GM21367 (cell line): ENCODE measurements at regions not wholly inside any gene's neighbourhood (a gene's known extent, or its start where the extent isn't known, plus 50 kb on each side); places are given as distances from the start of the nearest gene placed in this dataset.

ENCODE experiments used
- ATAC-seq: cut with Tn5 transposase; IDR thresholded peaks from one replicate; pipeline ENCODE4 v1.9.1; 2021; ENCODE audit not compliant: unreplicated experiment

GRCh38 chr20:24147479-24147878 lies 158.9 kb upstream of the GGTLC1 start:
- ATAC-seq = no peak

GRCh38 chr20:24146231-24146634 lies 157.7 kb upstream of the GGTLC1 start:
- no peak for ATAC-seq

GRCh38 chr20:24144371-24144770 lies 155.8 kb upstream of the GGTLC1 start:
- ATAC-seq = no peak

- no peak for ATAC-seq
Observed at GRCh38 chr20:24141111-24141510, 152.5 kb upstream of the GGTLC1 start.

GRCh38 chr20:24139846-24140245 lies 151.3 kb upstream of the GGTLC1 start:
- no peak for ATAC-seq

- no peak for ATAC-seq
Observed at GRCh38 chr20:24138951-24139350, 150.4 kb upstream of the GGTLC1 start.

- no peak for ATAC-seq
Observed at GRCh38 chr20:24138196-24138857, 149.7 kb upstream of the GGTLC1 start.

- ATAC-seq = no peak
Observed at GRCh38 chr20:24136659-24137246, 148.2 kb upstream of the GGTLC1 start.

- no peak for ATAC-seq
Observed at GRCh38 chr20:24135781-24136180, 147.2 kb upstream of the GGTLC1 start.

GRCh38 chr20:24134930-24135329 lies 146.4 kb upstream of the GGTLC1 start:
- ATAC-seq = no peak

GRCh38 chr20:24134284-24134683 lies 145.7 kb upstream of the GGTLC1 start:
- no peak for ATAC-seq

- ATAC-seq = no peak
Observed at GRCh38 chr20:24132246-24132645, 143.7 kb upstream of the GGTLC1 start.

GRCh38 chr20:24131684-24132083 lies 143.1 kb upstream of the GGTLC1 start:
- ATAC-seq = no peak

- ATAC-seq = no peak
Observed at GRCh38 chr20:24131281-24131680, 142.7 kb upstream of the GGTLC1 start.

- ATAC-seq = no peak
Observed at GRCh38 chr20:24129641-24130040, 141.1 kb upstream of the GGTLC1 start.

- ATAC-seq = no peak
Observed at GRCh38 chr20:24124951-24125650, 136.5 kb upstream of the GGTLC1 start.

- no peak for ATAC-seq
Observed at GRCh38 chr20:24124003-24124402, 135.4 kb upstream of the GGTLC1 start.

GRCh38 chr20:24118441-24119175 lies 130.0 kb upstream of the GGTLC1 start:
- ATAC-seq = no peak

GRCh38 chr20:24118034-24118433 lies 129.5 kb upstream of the GGTLC1 start:
- no peak for ATAC-seq

GRCh38 chr20:24117383-24117782 lies 128.8 kb upstream of the GGTLC1 start:
- ATAC-seq = no peak

- ATAC-seq = no peak
Observed at GRCh38 chr20:24116611-24117010, 128.0 kb upstream of the GGTLC1 start.

- ATAC-seq = no peak
Observed at GRCh38 chr20:24112360-24112759, 123.8 kb upstream of the GGTLC1 start.
